Astrocyte (in vitro differentiated cells and primary cell): ENCODE measurements at regions not wholly inside any gene's neighbourhood (a gene's known extent, or its start where the extent isn't known, plus 50 kb on each side); places are given as distances from the start of the nearest gene placed in this dataset.

Source experiments
- DNase-seq: peaks from one replicate; pipeline ENCODE4 v3.0.0-alpha.2; 2010; ENCODE audit warnings: low read depth
- FAIRE-seq: peaks from 2 replicates; lab custom pipeline; 2011; peaks lifted over from hg19 to GRCh38; lab: Jason Lieb, UNC
- H2AFZ ChIP-seq: 2 replicates; pipeline ENCODE4 v1.6.0; 2012; ENCODE audit warnings: low read depth, low read length, inconsistent platforms
- H3K27ac ChIP-seq: 2 replicates; pipeline ENCODE4 v1.5.1; 2011; ENCODE audit warnings: low read depth, low read length, inconsistent platforms
- H3K27me3 ChIP-seq: 2 replicates; pipeline ENCODE4 v1.6.0; 2011; ENCODE audit warnings: low read length, inconsistent platforms; ENCODE audit not compliant: insufficient read depth
- H3K36me3 ChIP-seq: 2 replicates; pipeline ENCODE4 v1.5.1; 2011; ENCODE audit warnings: low read length, inconsistent platforms; ENCODE audit not compliant: insufficient read depth
- H3K4me1 ChIP-seq: 2 replicates; pipeline ENCODE4 v1.5.1; 2011; ENCODE audit warnings: low read length, inconsistent platforms; ENCODE audit not compliant: insufficient read depth
- H3K4me2 ChIP-seq: 2 replicates; pipeline ENCODE4 v1.6.0; 2012; ENCODE audit warnings: low read length, inconsistent platforms
- H3K4me3 ChIP-seq: 2 replicates; pipeline ENCODE4 v1.5.1; 2011; ENCODE audit warnings: low read depth, mild to moderate bottlenecking, low read length, inconsistent platforms; ENCODE audit not compliant: insufficient read depth
- H3K79me2 ChIP-seq: 2 replicates; pipeline ENCODE4 v1.6.0; 2012; ENCODE audit warnings: mild to moderate bottlenecking, low read length, inconsistent platforms; ENCODE audit not compliant: insufficient read depth
- H3K9ac ChIP-seq: 2 replicates; pipeline ENCODE4 v1.6.0; 2012; ENCODE audit warnings: mild to moderate bottlenecking, low read length, inconsistent platforms
- H3K9me3 ChIP-seq: 2 replicates; pipeline ENCODE4 v1.5.1; 2012; ENCODE audit warnings: low read depth, mild to moderate bottlenecking, low read length, inconsistent platforms; ENCODE audit not compliant: insufficient read depth
- H4K20me1 ChIP-seq: 2 replicates; pipeline ENCODE4 v1.6.0; 2012; ENCODE audit warnings: low read length, inconsistent platforms; ENCODE audit not compliant: insufficient read depth
- H3K27ac Mint-ChIP-seq: one replicate; pipeline ENCODE4 v1.8.0; 2021; ENCODE audit warnings: mild to moderate bottlenecking, mixed read lengths; ENCODE audit not compliant: unreplicated experiment
- H3K27me3 Mint-ChIP-seq: one replicate; pipeline ENCODE4 v1.8.0; 2021; ENCODE audit warnings: low read depth, mixed read lengths; ENCODE audit not compliant: unreplicated experiment
- H3K36me3 Mint-ChIP-seq: one replicate; pipeline ENCODE4 v1.8.0; 2021; ENCODE audit warnings: low read depth, mixed read lengths; ENCODE audit not compliant: unreplicated experiment
- H3K4me1 Mint-ChIP-seq: one replicate; pipeline ENCODE4 v1.8.0; 2021; ENCODE audit warnings: low read depth, mixed read lengths; ENCODE audit not compliant: unreplicated experiment
- H3K4me3 Mint-ChIP-seq: one replicate; pipeline ENCODE4 v1.8.0; 2021; ENCODE audit warnings: mild to moderate bottlenecking, moderate library complexity, mixed read lengths; ENCODE audit not compliant: unreplicated experiment
- H3K9me3 Mint-ChIP-seq: one replicate; pipeline ENCODE4 v1.8.0; 2021; ENCODE audit warnings: mild to moderate bottlenecking, mixed read lengths; ENCODE audit not compliant: unreplicated experiment
- EZH2 ChIP-seq: IDR thresholded peaks from 2 replicates; pipeline ENCODE4 v1.6.1; 2012; ENCODE audit warnings: mild to moderate bottlenecking, low read length, inconsistent platforms; ENCODE audit not compliant: insufficient read depth
- TF ChIP-seq, protein P1 (sequence below): IDR thresholded peaks from 2 replicates; pipeline ENCODE4 v1.5.1; 2011; ENCODE audit warnings: low read depth, mild to moderate bottlenecking, inconsistent platforms, low read length, moderate library complexity; ENCODE audit not compliant: insufficient read depth

GRCh38 chr7:88396295-88396947 lies 89.7 kb upstream of the STEAP4 start:
- H3K4me1 ChIP-seq = no peaks in the 10 kb centered on the region
- H3K27me3 Mint-ChIP-seq = no peaks in the 10 kb centered on the region
- H3K27me3 ChIP-seq = no peaks in the 10 kb centered on the region
- no peaks in the 10 kb centered on the region for H3K36me3 ChIP-seq
- no peak overlapping the region for H3K27ac Mint-ChIP-seq
- DNase-seq (no peak), FAIRE-seq (no peak)
- H2AFZ ChIP-seq = no peak overlapping the region
- no peaks in the 10 kb centered on the region for H3K79me2 ChIP-seq
- no peaks in the 10 kb centered on the region for H4K20me1 ChIP-seq
- TF ChIP-seq, protein P1, sequence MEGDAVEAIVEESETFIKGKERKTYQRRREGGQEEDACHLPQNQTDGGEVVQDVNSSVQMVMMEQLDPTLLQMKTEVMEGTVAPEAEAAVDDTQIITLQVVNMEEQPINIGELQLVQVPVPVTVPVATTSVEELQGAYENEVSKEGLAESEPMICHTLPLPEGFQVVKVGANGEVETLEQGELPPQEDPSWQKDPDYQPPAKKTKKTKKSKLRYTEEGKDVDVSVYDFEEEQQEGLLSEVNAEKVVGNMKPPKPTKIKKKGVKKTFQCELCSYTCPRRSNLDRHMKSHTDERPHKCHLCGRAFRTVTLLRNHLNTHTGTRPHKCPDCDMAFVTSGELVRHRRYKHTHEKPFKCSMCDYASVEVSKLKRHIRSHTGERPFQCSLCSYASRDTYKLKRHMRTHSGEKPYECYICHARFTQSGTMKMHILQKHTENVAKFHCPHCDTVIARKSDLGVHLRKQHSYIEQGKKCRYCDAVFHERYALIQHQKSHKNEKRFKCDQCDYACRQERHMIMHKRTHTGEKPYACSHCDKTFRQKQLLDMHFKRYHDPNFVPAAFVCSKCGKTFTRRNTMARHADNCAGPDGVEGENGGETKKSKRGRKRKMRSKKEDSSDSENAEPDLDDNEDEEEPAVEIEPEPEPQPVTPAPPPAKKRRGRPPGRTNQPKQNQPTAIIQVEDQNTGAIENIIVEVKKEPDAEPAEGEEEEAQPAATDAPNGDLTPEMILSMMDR = no peak
- TF ChIP-seq EZH2 = no peak
- H3K36me3 Mint-ChIP-seq = no peaks in the 10 kb centered on the region
- H3K4me3 Mint-ChIP-seq = no peak overlapping the region
- H3K9ac ChIP-seq = no peak overlapping the region
- peaks cover 4% of the 10 kb centered on the region for H3K4me1 Mint-ChIP-seq
- no peak overlapping the region for H3K4me2 ChIP-seq
- no peak overlapping the region for H3K4me3 ChIP-seq
- H3K27ac ChIP-seq = no peak overlapping the region
- no peaks in the 10 kb centered on the region for H3K9me3 Mint-ChIP-seq
- H3K9me3 ChIP-seq = no peaks in the 10 kb centered on the region

- H2AFZ ChIP-seq = no peak overlapping the region
- FAIRE-seq = no peak
- no peaks in the 10 kb centered on the region for H3K36me3 ChIP-seq
- no peaks in the 10 kb centered on the region for H3K9me3 ChIP-seq
- no peaks in the 10 kb centered on the region for H3K27me3 Mint-ChIP-seq
- H3K36me3 Mint-ChIP-seq = no peaks in the 10 kb centered on the region
- no peaks in the 10 kb centered on the region for H3K4me1 ChIP-seq
- no peak overlapping the region for H3K27ac ChIP-seq
- H3K9me3 Mint-ChIP-seq = no peaks in the 10 kb centered on the region
- H3K4me3 Mint-ChIP-seq = no peak overlapping the region
- peaks cover 4% of the 10 kb centered on the region for H3K4me1 Mint-ChIP-seq
- H4K20me1 ChIP-seq = no peaks in the 10 kb centered on the region
- H3K4me2 ChIP-seq = no peak overlapping the region
- H3K79me2 ChIP-seq = no peaks in the 10 kb centered on the region
- H3K27ac Mint-ChIP-seq = no peak overlapping the region
- no peak overlapping the region for H3K4me3 ChIP-seq
- H3K27me3 ChIP-seq = no peaks in the 10 kb centered on the region
- H3K9ac ChIP-seq = no peak overlapping the region
- TF ChIP-seq, protein P1 = no peak
- TF ChIP-seq EZH2 = no peak
- DNase-seq = no peak
These were observed 89.0 kb upstream of the STEAP4 start for GRCh38 chr7:88395715-88396114.

DNA sequence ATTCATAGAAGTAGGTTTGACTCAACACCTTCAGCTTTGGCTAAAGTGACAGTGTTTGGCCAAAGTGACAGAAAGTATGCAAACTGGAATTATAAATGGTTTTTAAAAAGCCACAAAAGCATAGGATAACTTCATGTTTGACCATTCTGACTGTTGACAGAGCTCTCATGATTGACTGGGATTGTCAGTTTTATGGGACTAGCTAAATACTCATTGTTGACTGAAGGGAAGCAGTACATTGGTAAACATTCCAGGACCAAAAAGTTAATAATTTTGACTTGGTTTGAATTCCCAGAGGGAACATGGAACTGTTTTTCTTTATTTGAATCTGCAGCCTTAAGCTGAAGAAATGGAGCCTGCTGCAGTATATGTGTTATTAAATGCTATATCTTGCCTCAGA lies 84.6 kb upstream of the STEAP4 start:
- FAIRE-seq = no peak
- H4K20me1 ChIP-seq = no peaks in the 10 kb centered on the region
- no peak overlapping the region for H3K4me3 Mint-ChIP-seq
- H3K27ac Mint-ChIP-seq = no peak overlapping the region
- no peaks in the 10 kb centered on the region for H3K4me1 ChIP-seq
- H3K27ac ChIP-seq = no peak overlapping the region
- no peak overlapping the region for H3K4me2 ChIP-seq
- TF ChIP-seq, protein P1 = no peak
- TF ChIP-seq EZH2 = no peak
- no peak overlapping the region for H3K9ac ChIP-seq
- no peaks in the 10 kb centered on the region for H3K79me2 ChIP-seq
- no peaks in the 10 kb centered on the region for H3K36me3 ChIP-seq
- H3K4me1 Mint-ChIP-seq = peaks cover under 1% of the 10 kb centered on the region
- H3K36me3 Mint-ChIP-seq = no peaks in the 10 kb centered on the region
- no peak for DNase-seq
- H2AFZ ChIP-seq = no peak overlapping the region
- no peaks in the 10 kb centered on the region for H3K27me3 Mint-ChIP-seq
- no peaks in the 10 kb centered on the region for H3K9me3 Mint-ChIP-seq
- H3K9me3 ChIP-seq = no peaks in the 10 kb centered on the region
- H3K27me3 ChIP-seq = no peaks in the 10 kb centered on the region
- no peak overlapping the region for H3K4me3 ChIP-seq
